NCI-H82 treated with DMSO at 0.1 percent for 48 hours (cell line): ENCODE measurements at regions not wholly inside any gene's neighbourhood (a gene's known extent, or its start where the extent isn't known, plus 50 kb on each side); places are given as distances from the start of the nearest gene placed in this dataset.
"Not testable (repeated sequence)": the region's sequence is repeated elsewhere in the genome, so short reads cannot be mapped to it uniquely, and the experiment has no call there.

Experiments used
- DNase-seq: peaks from one replicate; lab custom pipeline; 2025; ENCODE audit not compliant: unreplicated experiment; lab: John Stamatoyannopoulos, UW

DNA sequence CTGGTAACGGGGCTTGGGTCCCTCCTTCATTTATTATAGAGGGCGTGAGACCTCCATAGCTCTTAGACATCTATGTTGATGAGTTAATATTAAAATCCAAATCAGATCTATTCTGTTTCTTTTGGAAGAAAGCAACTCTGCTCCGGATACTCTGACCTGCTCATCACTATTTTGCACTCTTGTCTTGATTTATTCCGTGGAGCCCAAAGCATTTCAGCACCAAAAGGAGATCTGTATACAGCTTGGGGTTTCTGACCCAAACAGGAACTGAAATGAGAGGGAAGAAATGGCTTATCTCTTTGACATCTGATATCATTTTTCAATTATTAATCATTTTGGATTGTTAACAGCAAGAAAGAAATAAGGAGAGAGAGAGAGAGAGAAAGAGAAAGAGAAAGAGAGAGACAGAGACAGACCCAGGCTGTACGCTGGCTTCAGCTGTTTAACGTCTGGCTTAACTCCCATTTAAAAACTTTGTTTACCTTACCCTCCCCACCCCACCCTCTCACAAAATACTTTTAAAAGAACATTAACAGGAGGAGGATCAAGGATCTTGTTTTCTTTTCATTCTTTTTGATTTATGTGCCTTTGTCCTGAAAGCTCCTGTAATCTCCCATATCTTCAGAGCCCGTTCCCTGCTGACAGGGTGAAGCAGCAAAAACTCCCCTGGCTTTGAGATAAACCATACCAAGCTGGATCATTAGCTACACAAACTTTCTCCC is 231.4 kb upstream of the TUT7 start:
- DNase-seq, result no peak

GRCh38 chr9:86580688-86581087 is 226.5 kb upstream of the TUT7 start:
- DNase-seq, result no peak

- no peak for DNase-seq
These were observed 224.5 kb upstream of the TUT7 start for GRCh38 chr9:86578722-86579121.

DNA sequence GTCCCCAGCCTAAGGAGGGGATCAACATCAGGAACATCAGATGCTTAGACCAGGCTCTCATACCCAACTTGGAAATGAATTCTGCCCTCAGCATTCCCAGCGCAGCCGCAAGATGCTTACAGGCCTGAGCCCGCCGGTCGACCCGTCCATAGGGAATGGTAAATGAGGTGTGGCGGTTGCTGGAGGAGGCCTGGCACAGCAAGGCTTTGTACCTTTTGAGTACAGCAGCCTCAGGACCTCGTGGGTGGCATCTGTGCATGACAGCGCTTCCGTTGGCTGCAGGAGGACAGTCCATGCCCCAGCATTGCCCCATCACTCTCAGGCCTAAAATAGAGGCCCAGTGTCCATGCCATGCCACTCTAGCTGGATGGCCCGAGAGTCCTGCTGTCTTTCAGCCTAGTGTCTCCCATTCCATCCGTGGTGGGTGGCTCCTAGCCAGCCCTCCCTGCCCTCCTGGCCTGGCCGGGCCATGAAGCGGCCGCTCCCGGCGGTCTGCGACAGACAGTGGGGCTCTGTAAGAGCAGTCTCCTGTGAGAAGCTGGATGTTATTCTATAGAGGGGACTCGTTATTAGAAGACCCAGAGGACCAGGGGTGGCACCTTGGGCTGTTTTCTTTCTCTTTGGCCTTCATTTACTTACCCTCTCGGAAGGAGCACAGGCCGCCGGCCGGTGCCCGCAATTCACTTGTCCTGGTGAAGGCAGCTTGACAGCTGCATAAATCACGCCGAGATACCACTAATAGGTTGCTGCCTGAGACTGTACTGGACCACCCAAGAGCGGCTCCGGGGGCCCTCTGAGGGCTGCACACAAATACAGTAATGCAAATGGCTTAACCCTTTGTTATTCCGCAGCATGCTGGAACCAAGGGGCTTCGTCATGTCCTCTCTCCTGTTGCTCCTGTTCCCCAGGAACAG is 223.5 kb upstream of the TUT7 start:
- no peak for DNase-seq

DNA sequence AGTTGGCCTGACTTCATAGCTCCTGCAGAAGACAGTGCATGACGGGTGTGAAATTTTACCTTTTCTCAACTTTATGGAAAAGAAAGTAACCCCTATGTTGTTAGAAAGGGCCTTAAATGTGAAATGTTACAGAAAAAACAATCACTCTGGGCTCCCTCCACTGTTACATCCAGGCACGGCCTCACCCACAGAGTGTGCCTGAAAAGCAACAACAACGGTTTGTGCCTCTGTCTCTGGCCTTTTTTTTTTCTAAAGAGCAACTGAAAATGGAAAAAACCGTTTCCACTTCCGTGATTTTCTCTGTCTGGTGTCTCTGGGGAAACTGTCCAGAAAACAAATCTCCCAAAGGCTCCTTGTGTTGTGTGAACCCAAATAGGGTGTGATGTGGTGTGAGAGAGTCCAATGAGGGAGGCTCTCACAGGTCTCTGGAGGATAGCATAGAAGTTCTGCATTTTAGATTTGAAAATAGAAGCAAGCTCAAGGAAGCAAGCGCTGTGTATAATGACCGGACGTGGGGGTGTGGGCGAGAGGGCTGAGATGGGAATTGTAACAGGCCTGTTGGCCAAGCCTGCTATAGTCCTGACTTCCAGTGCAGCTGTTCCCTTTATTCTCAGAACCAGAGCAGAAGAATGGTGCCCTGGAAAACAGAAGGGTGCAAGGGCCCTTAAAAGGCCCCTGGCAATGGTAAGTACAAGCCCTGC is 221.8 kb upstream of the TUT7 start:
- DNase-seq, result no peak

DNA sequence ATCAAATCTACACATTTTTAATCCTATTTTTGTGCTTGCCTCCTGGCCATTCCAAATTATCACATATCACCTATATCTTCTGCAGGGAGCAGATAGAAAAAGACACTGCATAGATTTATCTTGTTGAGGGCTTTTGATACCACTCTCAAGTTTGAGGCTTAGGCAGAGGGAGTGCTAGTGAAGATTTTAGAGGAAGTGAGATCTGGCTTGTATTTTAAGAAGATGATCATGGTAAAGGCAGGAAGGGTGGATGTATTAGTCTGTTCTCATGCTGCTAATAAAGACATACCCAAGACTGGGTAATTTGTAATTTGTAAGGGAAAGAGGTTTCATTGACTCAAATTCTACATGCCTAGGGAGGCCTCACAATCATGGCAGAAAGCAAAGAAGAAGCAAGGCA is 220.9 kb upstream of the TUT7 start:
- no peak for DNase-seq

- DNase-seq, result no peak
These were observed 219.7 kb upstream of the TUT7 start for GRCh38 chr9:86573886-86574285.

DNA sequence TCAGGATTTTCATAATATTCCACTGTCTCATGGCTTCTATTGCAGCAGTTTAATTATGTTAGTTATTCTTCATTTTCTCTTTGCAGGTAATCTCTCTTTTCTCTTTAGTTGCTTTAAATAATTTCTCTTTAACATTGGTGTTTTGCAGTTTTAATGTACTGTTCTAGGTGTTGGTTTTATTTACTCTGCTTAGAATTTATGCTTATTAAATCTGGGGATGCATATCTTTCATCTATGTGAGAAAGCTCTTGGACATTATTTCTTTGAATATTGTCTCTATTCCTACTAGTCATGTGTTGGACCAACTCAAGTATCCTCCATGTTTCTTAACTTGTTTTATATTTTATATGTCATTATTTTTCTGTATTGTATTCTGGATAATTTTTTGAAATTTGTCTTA is 218.7 kb upstream of the TUT7 start:
- DNase-seq, result no peak

GRCh38 chr9:86565603-86566002 is 211.4 kb upstream of the TUT7 start:
- not testable (repeated sequence) for DNase-seq

GRCh38 chr9:86563936-86564335 is 209.7 kb upstream of the TUT7 start:
- DNase-seq, result no peak

DNA sequence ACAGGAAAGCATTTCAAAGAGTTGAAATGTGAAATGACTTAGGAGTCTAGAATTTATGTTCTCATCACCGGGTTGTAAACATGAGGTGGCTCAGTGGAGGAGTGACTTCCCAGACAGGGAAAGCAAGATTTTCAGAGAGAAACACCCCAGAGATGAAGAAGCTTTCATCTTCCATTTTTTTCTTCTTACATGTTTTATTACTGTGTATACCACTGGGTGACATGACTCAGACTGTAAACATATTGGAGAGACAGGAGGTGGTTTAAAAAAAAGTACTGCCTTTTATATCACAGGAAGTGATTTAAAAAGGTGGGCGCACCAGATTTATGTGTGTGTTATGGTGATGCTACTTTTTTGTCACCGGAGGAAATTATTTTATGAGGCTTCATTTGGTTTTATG is 209.1 kb upstream of the TUT7 start:
- no peak for DNase-seq

GRCh38 chr9:86562691-86563090 is 208.5 kb upstream of the TUT7 start:
- DNase-seq, result no peak

- no peak for DNase-seq
These were observed 203.7 kb upstream of the TUT7 start for GRCh38 chr9:86557918-86558317.

- DNase-seq, result no peak
These were observed 203.0 kb upstream of the TUT7 start for GRCh38 chr9:86557063-86557766.

DNA sequence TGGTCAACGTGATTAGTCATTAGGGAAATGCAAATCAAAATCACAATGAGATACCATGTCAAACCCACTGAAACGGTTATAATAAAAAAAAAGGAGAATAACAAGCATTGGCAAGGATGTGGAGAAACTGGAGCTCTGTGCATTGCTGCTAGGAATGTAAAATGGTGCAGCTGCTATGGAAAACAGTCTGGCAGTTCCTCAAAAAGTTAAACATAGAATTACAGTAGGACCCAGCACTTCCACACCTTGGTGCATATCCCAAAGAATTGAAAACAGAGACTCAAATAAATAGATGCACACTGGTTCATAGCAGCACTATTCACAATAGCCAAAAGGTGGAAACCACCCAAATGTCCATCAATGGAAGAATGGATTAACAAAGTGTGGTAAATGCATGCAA is 201.5 kb upstream of the TUT7 start:
- DNase-seq, result no peak

DNA sequence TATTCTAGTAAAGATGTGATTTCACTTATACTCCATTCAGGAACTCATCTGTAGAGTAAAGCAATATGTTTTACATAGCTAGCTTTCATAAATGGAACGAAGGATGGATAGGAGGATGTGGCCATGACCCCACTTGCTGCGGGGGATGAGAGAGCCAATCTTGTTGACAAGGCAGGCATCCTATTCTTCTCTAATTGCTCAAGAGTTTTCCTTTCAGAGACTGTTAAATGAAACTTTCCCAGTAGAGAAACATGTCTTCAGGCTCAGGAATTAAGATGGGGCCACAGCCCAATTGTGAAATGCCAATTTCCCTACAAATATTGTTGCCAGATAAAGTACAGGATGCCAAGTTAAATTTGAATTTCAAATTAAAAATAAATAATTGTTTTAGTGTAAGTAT is 196.2 kb upstream of the TUT7 start:
- DNase-seq, result no peak

DNA sequence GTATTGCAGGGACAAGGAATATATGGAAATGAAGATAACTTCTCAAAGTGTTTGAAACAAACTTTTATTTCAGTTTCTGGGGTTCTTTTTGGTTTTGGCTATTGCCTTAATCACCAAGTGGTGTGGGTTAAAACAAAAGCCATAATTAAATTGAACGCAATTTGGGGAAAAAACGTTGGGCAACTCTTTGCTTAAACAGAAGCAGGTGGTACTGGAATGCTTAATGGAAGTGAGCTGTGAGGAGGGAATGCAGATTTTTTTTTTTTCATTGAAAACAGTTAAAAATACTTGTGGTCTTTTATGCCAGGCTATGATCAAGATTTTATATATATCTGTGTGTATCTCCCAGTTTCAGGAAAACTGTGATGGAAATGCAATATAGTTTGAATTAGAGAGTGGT is 195.7 kb upstream of the TUT7 start:
- no peak for DNase-seq

- no peak for DNase-seq
These were observed 195.2 kb upstream of the TUT7 start for GRCh38 chr9:86549401-86549811.

GRCh38 chr9:86548220-86548619 is 194.0 kb upstream of the TUT7 start:
- DNase-seq, result no peak

DNA sequence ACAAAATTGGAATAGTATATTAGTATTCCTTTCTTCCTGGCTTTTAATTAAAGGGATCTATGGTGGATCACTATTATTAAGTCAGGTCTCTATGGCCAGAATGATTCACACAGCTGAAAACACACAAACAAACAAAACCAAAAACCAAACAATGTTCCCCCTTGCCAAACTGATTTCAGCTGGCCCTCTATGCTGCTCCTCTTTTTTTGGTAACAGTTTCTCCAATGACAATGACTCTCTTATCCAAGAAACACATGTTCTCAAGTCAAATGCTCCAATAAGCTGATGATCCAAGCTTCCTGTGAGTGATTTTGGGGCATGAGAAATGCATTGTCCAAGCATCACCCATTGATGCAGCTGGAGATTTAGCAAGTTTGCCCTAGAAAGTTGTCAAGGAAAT is 193.4 kb upstream of the TUT7 start:
- DNase-seq, result no peak

- no peak for DNase-seq
These were observed 192.5 kb upstream of the TUT7 start for GRCh38 chr9:86546712-86547111.
